Fibroblast of villous mesenchyme (primary cell): ENCODE measurements at regions not wholly inside any gene's neighbourhood (a gene's known extent, or its start where the extent isn't known, plus 50 kb on each side); places are given as distances from the start of the nearest gene placed in this dataset.

Experiments
- DNase-seq: peaks from one replicate; pipeline ENCODE4 v3.0.0-alpha.2; 2010; ENCODE audit warnings: low read depth
- H3K4me3 ChIP-seq: 2 replicates; pipeline ENCODE4 v1.5.1; 2011; ENCODE audit warnings: low read depth, mild to moderate bottlenecking, low read length
- TF ChIP-seq, protein P1 (sequence below): IDR thresholded peaks from 2 replicates; pipeline ENCODE4 v1.5.1; 2012; ENCODE audit warnings: low read depth, mild to moderate bottlenecking, low read length; ENCODE audit not compliant: insufficient read depth

DNA sequence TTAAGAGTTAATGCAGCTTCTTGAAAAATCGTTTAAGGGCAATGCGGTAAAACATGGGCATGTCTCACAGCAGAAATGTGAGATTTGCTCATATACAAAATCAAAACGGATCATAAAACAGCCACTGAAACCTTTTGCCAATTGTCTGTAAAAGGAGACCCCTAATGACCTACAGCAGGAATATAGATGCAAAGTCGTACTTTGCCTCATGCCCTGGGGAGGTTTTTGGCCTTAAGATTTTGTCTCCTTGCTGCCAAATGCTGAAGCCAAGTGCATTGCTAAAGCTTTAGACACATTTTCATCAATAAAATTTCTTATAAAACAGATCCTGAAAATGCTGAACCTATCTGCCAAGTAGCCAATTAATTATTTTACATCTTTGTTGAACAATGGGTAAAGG, 226.9 kb downstream of the TGFB2 start:
- H3K4me3 ChIP-seq = no peak overlapping the region
- TF ChIP-seq, protein P1, sequence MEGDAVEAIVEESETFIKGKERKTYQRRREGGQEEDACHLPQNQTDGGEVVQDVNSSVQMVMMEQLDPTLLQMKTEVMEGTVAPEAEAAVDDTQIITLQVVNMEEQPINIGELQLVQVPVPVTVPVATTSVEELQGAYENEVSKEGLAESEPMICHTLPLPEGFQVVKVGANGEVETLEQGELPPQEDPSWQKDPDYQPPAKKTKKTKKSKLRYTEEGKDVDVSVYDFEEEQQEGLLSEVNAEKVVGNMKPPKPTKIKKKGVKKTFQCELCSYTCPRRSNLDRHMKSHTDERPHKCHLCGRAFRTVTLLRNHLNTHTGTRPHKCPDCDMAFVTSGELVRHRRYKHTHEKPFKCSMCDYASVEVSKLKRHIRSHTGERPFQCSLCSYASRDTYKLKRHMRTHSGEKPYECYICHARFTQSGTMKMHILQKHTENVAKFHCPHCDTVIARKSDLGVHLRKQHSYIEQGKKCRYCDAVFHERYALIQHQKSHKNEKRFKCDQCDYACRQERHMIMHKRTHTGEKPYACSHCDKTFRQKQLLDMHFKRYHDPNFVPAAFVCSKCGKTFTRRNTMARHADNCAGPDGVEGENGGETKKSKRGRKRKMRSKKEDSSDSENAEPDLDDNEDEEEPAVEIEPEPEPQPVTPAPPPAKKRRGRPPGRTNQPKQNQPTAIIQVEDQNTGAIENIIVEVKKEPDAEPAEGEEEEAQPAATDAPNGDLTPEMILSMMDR = no peak
- no peak for DNase-seq

DNA sequence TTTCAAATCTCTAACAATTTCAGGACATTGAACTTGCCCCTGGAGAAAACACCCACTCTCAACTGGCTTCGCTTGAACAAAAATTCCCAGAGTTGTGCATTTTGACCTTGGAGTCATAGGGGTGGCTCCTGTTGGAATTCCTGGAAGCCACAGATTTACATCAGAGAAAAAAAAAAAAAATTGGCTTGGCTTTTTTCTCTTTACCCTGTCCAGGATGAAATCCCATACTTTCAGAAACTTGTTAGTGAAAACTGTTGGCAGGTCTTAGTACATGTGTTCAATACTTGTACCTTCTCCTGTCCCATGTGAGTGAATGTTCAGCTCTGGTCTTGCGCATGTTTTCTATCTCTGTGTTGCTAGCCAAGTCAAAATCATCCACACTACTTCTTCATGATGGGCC, 228.8 kb downstream of the TGFB2 start:
- peak; percentile 32 for DNase-seq
- TF ChIP-seq, protein P1 = no peak
- no peak overlapping the region for H3K4me3 ChIP-seq

DNA sequence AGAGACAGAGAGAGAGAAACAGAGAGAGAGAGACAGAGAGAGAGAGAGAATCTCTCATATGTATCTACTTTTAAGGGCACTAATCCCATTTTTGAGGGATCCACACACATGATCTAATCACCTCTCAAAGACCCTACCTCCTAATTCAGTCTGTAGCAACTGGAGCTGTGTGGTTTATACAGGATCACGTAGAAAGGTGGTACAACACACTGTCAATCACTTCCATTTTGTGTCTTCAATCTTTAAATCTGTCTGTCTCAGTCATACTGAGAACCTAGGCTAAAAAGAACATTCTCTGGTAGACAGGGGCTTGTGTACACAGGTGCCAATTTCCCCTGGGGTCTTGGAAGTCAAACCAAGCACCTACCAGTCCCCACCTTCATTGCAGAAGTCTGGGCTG, 229.9 kb downstream of the TGFB2 start:
- TF ChIP-seq, protein P1 = no peak
- DNase-seq = no peak

DNA sequence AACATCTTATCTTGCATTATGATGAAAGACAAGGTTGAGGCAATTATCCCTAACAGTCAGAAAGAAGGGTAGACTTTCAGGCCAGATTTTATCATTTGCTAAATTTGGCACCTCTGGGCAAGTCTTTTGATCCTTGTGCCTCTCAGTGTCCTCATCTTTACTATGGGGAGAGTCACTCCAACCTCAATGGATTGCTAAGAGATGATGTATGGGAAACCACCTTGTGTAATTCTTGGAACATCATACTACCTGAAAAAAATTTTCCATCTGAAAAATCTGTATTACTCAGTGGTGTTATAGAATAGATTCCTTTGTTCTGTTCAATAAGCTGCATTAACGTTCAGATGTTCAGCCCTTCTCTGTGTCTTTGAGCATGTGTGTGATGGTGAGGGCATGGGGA, 230.7 kb downstream of the TGFB2 start:
- TF ChIP-seq, protein P1 = no peak
- DNase-seq = no peak
- H3K4me3 ChIP-seq = no peak overlapping the region

More for the DNA sequence above, 229.9 kb downstream of the TGFB2 start:
- no peak overlapping the region for H3K4me3 ChIP-seq

DNA sequence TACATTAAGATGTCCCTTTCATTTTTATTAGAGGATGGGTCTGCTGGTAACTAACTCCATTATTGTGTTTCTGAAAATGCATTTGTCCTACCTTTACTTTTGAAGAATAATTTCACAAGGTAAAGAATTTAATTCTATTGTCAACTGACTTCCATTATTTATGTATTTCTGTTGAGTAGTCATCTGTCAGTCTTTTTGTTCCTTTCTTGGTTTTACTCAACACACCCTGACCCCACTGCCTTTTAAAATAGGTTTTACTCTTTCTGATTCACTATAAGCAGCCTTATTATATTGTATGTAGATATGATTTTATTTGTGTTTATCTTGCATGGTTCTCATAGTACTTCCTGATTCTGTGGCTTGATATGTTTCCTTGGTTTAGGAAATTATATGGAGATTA, 237.5 kb downstream of the TGFB2 start:
- no peak for DNase-seq
- no peak overlapping the region for H3K4me3 ChIP-seq
- TF ChIP-seq, protein P1 = no peak

DNA sequence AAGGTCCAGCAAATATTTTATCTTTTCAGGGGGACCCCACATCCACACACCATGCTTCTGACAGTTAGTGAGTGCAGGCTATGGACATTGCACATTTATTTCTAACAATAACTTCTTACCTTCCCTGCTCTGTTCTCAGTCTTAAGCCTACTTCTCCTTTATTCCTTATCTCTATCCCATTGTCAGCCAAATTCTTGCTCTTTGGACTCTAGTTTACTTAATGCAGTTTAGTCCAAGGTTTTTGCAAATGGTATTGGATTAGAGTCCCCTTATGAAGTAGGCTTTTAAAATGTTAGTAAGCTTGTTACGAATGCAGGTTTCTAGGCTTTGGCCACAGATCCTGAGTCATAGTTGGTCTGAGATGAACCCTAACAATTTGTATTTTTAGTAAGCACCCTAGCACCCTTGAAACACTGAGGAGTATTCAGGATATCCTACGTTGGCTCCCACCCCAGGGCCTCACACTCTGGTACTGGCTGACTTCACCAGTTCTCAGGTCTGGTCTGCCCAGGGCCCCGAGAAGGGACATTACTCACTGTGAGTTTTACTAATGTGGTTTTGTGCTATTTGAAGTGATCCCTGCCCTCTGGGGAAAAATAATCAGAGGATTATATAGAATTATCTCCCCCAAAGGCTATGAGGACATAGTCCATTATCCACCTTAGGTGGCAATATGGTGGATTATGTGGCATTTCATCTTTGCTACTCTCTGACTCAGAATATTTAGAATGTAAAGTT, 239.5 kb downstream of the TGFB2 start:
- H3K4me3 ChIP-seq = no peak overlapping the region
- TF ChIP-seq, protein P1 = no peak
- DNase-seq = peak; percentile 49

DNA sequence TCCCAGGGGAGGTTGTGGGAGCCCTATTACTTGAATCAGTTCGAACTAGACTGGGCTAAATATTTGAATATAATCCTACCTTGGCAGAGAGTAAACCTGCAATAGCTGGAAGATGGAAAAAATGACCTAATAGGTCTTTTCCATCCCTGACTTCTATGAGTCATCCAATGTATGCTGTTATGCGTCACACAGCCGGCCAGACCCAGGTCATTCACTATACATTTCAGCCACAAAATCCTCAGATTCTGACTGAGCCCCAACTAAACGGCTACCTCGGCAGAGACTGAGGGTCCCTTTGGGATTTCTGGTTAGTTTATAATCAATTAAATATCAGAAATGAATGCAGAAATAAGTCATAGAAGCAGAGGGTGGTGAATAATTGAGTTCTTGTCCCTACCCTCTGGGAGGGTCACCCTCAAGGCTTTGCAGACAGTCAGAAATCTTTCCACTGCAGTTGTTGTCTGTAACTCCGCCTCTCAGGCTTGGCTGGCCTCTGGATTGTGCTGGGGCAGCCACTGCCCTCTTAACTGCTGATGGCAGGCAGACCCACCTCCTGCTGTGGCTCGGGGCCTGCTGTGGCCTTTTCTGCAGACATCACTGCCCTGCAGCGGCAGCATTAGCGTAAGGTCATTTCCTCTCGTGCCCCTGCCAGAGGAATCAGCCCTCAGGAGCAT, 240.5 kb downstream of the TGFB2 start:
- TF ChIP-seq, protein P1 = no peak
- peak; percentile 82 for DNase-seq
- H3K4me3 ChIP-seq = no peak overlapping the region
